ENCODE measurements at regions not wholly inside any gene's neighbourhood (a gene's known extent, or its start where the extent isn't known, plus 50 kb on each side); places are given as distances from the start of the nearest gene placed in this dataset.
"Not testable (repeated sequence)": the region's sequence is repeated elsewhere in the genome, so short reads cannot be mapped to it uniquely, and the experiment has no call there.

DNA sequence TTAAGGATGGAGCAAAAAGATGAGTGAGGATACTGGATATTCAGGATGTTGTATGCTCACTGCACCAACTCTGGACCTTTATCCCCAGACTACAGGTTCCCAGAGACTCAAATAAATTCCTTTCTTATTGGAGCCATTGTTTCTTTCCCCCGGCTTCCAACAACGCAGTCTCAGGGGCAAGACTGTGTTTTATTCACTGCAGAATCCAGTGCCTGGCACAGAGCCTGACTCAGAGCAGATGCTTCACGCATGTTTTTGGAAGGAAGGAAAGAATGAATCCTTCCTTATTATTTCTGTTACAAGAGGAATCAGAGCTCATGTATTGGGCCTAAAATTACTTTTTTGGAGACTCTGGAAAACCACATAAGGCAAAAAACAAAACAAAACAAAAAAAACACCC is 96.0 kb upstream of the VGLL4 start:
- no peak for DNase-seq (ENCODE audit: low read depth)

GRCh38 chr3:11739123-11739522 is 95.4 kb upstream of the VGLL4 start:
- DNase-seq (ENCODE audit: low read depth), result no peak

DNA sequence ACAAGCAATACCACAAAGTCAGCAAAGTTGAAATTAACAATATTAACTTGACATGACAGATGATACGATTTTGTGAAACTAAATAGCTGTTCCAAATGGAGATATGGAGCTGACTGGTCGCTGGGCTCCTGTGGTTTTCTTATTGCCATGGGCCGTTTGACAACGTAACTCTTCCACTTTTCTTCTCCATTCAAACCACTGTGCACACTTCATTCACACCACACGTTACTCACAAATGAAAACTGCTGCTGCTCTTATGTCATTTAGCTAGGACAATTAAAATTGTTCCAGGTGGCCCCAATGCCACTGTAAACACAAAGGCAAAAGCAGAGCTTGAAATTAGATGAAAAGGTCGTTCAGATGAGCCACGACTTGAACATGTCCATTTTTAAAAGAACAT is 94.0 kb upstream of the VGLL4 start:
- DNase-seq (ENCODE audit: low read depth), result no peak

- no peak for DNase-seq (ENCODE audit: low read depth)
Observed at GRCh38 chr3:11736136-11736833, 92.6 kb upstream of the VGLL4 start.

DNA sequence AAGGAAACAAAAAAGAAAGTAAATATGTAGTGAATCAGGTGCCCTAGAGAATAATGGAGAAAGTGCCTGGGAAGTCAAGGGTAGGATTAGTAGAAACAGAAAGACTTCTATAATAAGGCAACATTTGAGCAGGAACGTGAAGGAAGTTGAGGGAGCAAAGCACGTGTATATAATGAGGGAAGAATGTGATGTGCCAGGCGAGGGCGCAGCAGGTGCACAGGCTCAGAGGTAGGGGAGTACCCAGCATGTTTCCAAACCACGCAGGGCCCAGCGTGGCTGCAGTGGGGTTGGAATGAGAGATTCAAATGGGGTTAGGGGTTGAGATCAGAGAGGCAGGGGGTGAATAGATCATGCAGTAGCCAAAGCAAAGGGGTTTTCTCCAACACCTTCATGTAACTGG is 91.9 kb upstream of the VGLL4 start:
- no peak for DNase-seq (ENCODE audit: low read depth)

DNA sequence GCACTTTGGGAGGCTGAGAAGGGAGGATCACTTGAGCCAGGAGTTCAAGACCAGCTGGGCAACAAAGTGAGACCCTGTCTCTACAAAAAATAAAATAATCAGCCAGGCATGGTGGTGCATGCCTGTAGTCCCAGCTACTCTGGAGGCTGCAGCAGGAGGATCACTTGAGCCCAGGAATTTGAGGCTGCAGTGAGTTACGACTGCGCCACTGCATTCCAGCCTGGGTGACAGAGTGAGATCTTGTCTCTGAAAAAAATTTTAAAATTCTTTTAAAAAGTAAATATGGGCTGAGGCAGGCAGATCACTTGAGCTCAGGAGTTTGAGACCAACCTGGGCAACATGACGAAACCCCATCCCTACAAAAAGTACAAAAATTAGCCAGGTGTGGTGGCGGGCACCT is 91.4 kb upstream of the VGLL4 start:
- DNase-seq (ENCODE audit: low read depth), result not testable (repeated sequence)

- DNase-seq (ENCODE audit: low read depth), result no peak
Observed at GRCh38 chr3:11733914-11734313, 90.2 kb upstream of the VGLL4 start.

GRCh38 chr3:11727207-11727606 is 83.5 kb upstream of the VGLL4 start:
- no peak for DNase-seq (ENCODE audit: low read depth)

- no peak for DNase-seq (ENCODE audit: low read depth)
Observed at GRCh38 chr3:11726146-11726545, 82.4 kb upstream of the VGLL4 start.

- DNase-seq (ENCODE audit: low read depth), result not testable (repeated sequence)
Observed at GRCh38 chr3:11725340-11725641, 81.6 kb upstream of the VGLL4 start.

- no peak for DNase-seq (ENCODE audit: low read depth)
Observed at GRCh38 chr3:11724615-11725339, 81.1 kb upstream of the VGLL4 start.

- DNase-seq (ENCODE audit: low read depth), result no peak
Observed at GRCh38 chr3:11721479-11721878, 77.8 kb upstream of the VGLL4 start.

DNA sequence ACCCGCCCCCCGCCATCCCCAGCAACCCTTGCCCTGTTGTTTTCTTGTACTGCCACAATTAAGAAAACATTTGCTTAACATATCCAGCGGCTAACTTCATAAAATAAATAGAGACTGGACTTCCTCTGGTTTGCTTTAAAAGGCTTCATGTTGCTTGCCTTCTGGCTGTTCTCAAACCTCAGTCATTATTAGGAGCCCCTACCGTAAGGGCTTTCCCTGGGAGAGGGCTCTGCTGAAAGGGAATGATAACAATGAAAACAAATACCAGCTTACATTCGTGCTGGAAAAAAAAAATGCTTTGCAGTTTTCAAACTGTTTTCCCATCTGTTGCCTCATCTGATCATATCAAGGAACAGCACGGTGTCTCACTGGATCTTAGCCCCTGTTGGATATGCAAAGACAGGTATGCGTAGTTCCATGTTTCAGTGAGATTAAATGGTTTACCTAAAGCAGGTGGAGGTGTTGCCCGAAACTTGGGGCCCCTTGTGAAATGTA is 77.2 kb upstream of the VGLL4 start:
- DNase-seq (ENCODE audit: low read depth), result no peak

DNA sequence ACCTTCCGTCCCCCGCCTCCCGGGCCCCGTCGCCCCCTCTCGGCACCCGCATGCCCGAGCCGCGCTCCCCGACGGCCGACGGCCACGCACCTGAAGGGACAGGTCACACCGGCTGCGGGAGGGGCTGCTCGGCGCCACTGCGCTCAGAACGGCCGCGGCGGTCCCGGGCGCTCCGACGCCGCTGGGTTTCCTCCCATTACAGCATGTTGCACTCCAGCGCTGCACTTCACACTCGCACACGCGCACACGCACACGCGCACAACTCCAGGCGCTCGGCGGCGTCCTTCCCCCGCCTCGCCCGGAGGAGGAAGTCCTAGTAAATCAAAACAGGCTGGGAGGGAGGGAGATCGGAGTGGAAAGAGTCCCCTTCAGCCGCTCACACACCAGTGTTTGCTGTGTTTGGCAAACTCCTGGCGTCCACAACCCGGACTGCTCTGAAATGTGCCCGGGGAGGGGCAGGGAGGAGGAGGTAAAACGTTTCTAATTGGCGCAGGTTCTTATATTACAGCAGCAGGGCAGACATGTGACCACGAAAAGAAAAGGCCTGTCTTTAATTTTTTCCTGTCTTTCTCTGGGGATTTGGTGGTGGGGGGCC is 76.7 kb upstream of the VGLL4 start:
- peak; percentile 71 for DNase-seq (ENCODE audit: low read depth)

DNA sequence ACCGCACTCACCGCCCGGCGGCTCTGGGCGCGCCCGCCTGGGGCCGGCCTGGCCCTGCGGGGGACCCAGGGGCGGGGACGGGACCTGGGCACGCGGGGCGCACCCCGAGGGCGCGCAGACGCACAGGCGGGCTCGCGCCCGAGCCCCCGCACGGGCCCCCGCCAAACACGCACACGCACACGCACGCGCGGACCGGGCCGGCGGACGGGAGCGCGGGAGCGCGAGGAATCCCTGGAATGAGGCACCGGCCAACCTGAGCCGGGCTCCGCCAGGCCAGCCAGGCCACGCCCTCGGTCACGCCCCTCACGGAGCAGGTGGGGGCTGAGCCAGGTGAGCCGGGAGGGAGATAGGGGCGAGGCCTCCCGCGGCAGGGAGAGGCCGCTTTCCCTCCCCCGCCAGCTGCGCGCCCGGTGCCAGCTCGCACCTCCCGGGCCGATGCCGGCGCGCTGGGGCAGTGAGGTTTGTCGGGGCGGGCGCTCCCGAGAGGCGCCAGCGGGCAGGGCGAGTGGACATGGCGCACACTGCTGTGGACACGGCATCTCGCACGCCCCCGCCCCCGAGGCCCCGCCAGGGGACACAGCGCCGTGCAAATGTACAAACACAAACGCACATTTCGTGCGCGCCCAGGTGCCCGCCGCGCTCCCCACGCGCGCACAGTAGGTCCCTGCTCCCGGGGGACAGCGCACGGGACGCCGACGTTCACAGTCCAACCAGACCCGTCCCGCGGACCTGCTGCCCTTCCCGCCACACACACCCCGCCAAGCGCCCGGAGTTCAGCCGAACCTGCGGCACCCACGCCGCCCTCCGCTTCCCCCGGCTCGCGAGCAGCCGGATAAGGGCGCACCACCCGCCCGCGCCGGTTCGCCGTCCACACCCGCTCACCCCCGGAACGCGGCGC is 75.9 kb upstream of the VGLL4 start:
- DNase-seq (ENCODE audit: low read depth), result peak; percentile 39

GRCh38 chr3:11718637-11719405 is 75.1 kb upstream of the VGLL4 start:
- DNase-seq (ENCODE audit: low read depth), result peak; percentile 61

- peak; percentile 63 for DNase-seq (ENCODE audit: low read depth)
Observed at GRCh38 chr3:11717768-11718636, 74.3 kb upstream of the VGLL4 start.

DNA sequence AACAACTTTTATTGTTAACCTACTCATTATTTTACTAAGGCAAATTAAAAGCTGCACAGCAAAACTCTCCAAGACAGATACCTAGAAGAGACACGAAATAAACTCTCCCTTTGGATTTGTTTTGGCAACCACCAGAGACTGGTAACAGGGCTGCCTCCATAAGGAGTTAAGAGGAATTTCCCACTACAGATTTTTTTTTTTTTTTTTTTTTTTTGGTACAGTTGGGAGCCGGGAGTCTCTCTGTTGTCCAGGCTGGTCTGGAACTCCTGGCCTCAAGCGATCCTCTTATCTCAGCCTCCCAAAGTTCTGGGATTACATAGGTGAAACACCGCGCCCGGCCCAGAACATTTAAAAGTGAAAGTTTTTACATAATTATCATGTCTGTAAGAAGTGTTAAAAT is 73.6 kb upstream of the VGLL4 start:
- DNase-seq (ENCODE audit: low read depth), result peak; percentile 28

GRCh38 chr3:11716573-11717290 is 73.0 kb upstream of the VGLL4 start:
- peak; percentile 23 for DNase-seq (ENCODE audit: low read depth)

DNA sequence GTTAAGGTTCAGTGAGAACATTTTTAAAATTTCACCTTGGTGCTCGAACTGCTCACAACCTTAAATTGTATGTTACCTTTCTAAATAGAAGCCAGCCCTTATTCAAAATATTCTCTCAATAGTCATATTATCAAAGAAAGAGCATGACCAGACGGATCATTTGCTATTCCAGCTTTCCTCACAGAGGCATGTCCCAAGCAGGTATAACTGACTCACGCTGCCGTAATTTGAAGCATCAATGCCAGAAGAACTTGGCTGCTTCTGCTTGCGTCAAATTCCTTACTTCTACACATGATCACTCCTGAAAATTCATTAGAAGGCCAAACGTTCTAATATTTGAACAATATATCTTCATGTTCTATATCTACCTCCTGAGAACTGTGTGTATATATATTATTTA is 69.5 kb upstream of the VGLL4 start:
- no peak for DNase-seq (ENCODE audit: low read depth)

Data from renal cortical epithelial cell (primary cell).